GM10248 (cell line): ENCODE measurements at regions not wholly inside any gene's neighbourhood (a gene's known extent, or its start where the extent isn't known, plus 50 kb on each side); places are given as distances from the start of the nearest gene placed in this dataset.

ENCODE experiments used
- CTCF ChIA-PET: fragments of 300-600 bp; sonication (Branson Sonifier 250); formaldehyde crosslinking; extraction: SDS; loops from one replicate; lab custom pipeline; 2021; ENCODE audit warnings: antibody characterized with exemption; lab: Yijun Ruan, JAX
- POLR2A ChIA-PET: fragments of 350-650 bp; sonication (Branson Sonifier 250); formaldehyde crosslinking; extraction: SDS; loops from one replicate; lab custom pipeline; 2020; ENCODE audit warnings: antibody characterized with exemption; lab: Yijun Ruan, JAX
- DNase-seq: peaks from one replicate; pipeline ENCODE4 v3.0.0; 2012; ENCODE audit errors: extremely low spot score
- TF ChIP-seq, protein P1 (sequence below): IDR thresholded peaks from 2 replicates; pipeline ENCODE4 v1.5.1; 2012; ENCODE audit warnings: mild to moderate bottlenecking, low read depth; ENCODE audit errors: extremely low read depth, missing control alignments, control extremely low read depth

DNA sequence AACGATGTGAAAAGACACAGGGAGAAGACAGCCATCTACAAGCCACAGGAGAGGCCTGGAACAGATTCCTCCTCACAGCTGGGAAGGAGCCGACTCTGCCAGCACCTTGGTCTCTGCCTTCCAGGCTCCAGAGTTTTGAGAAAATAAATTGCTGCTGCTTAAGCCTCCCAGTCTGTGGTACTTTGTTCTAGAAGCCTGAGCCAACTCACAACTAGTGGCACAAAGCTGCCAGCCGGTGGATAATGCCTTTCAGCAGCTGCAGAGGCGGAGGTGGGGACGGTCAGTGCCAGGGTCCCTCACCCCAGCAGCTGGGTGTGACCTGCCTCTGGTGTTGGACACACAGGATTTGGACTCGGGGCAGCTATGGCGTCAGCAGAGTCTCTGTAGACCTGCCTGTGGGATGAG, 255.4 kb upstream of the PITRM1 start:
- ChIA-PET POLR2A (no interaction called here), CTCF (no interaction called here)

DNA sequence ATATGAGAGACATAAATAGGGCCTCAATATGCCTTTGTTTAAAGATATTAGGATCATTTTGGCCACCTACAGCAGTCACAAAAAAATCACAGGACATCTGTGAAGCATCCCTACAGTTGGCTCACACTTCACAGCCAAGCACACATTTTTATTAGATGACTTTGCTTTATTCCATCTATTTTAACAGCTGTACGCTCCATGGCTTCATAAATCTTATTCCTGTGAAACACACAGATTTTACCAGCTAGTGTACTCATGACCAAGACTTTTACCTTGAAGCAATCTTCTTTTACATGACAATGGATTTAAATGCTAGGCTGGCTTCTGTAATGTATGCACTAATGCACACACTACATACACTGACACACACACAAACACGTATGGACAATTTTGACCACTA, 254.8 kb upstream of the PITRM1 start:
- POLR2A ChIA-PET, result no interaction called here
- TF ChIP-seq, protein P1, sequence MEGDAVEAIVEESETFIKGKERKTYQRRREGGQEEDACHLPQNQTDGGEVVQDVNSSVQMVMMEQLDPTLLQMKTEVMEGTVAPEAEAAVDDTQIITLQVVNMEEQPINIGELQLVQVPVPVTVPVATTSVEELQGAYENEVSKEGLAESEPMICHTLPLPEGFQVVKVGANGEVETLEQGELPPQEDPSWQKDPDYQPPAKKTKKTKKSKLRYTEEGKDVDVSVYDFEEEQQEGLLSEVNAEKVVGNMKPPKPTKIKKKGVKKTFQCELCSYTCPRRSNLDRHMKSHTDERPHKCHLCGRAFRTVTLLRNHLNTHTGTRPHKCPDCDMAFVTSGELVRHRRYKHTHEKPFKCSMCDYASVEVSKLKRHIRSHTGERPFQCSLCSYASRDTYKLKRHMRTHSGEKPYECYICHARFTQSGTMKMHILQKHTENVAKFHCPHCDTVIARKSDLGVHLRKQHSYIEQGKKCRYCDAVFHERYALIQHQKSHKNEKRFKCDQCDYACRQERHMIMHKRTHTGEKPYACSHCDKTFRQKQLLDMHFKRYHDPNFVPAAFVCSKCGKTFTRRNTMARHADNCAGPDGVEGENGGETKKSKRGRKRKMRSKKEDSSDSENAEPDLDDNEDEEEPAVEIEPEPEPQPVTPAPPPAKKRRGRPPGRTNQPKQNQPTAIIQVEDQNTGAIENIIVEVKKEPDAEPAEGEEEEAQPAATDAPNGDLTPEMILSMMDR, result no peak
- DNase-seq, result no peak
- CTCF ChIA-PET, result no interaction called here

More for the DNA sequence above, 255.4 kb upstream of the PITRM1 start:
- no peak for DNase-seq
- TF ChIP-seq, protein P1, result no peak

DNA sequence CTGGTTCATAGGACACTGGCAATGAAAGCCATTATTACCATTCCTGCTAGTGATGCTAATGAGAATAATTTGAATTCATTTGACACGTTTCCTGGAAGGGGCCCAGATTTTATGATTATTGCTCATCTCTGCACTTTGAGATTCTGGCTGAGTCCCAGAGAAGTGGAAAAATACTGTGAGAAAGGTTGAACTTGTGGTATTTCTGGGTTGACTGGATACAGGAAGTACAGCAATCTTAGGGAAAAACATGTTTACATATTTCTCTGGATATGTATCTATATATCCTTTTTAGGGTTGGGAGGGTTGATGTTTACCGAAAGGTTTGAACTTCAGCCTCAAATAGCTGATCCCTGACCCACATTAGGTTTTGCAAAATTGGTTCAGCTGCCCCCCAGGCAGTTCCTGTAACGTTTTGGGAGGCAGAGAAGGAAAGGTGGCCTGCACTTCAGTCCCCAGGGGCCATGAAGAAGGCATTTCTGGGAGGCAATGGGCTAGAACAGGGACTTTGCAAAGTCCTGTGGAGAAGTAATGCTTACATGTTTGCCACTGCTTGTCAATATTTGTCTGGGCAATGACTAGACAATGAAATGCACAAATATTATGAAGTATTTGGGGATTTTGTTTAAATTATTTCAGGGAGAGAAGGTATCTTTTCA, 253.7 kb upstream of the PITRM1 start:
- ChIA-PET POLR2A (no interaction called here), CTCF (no interaction called here)
- no peak for DNase-seq
- TF ChIP-seq, protein P1, result no peak

DNA sequence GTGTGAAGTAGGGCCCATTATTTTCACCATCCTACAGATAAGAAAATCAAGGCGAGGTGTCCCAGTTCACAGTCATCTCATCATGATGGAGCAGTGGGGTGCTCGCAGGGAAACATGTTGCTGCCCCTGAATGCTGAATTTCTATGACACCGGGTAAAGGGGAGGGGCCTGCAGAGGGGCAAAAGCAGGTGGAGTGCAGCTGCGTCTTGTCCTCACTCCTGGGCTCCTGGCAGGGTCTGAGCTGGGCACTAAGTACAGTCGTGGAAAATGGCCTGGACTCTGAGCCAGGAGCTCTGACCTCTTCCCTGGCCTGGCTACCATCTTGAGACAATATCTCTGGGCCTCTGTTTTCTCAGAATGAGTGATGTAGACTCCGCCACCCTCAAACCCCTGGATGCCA, 253.1 kb upstream of the PITRM1 start:
- ChIA-PET POLR2A (no interaction called here), CTCF (no interaction called here)
- no peak for DNase-seq
- TF ChIP-seq, protein P1, result no peak

DNA sequence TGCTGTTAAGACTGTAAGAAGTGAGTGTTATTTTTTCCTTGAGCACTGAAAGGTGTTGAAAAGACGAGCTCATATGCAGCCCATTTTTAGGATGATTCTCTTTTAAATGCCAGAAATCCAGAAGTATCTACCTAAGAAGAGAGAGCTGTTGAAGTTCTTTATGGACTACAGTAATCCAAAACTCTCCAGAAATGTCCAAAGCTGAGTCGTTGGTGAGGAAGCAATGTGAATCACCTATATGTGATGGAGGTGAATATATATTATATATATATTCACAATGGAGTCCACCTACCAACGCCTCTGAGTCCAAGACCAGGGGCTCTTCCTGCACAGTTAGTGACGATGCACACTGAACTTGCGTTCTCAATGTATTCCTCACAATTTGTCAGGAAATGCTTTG, 252.7 kb upstream of the PITRM1 start:
- DNase-seq, result no peak
- CTCF ChIA-PET, result no interaction called here
- POLR2A ChIA-PET, result no interaction called here
- TF ChIP-seq, protein P1, result no peak

DNA sequence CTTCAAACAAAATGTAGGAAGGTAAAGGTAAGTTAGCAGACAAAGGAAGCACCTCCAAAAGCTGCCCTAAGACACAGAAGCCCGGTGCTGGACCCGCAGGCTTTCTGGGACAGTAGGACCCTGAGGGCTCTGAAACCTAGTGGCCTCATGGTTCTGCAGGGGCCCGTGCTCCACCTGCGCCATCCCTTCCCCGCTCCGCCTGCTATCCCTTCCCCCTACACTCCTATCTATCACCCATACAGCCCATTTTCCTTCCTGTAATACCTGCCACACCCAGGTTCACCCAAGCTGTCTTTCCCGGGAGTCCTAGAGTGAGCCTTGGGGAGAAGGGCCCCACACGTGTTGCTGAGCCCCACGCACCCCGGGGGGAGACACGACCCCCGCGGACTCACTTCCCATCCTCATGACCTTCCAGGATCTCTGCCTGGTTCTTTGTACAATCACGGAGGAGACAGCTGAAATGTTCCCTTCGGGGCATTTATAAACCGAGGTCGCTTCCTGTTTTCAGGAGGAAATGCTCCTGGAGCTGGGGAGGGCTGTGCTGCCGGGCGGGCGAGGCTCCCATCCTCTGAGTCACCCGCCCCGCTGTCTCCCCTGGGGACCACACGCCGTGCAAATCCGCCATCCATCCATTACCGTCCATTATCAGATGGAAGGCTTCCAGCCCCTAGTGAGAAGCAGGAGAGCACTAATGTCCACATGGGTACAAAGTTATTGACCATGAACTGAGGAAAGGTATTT, 251.7 kb upstream of the PITRM1 start:
- ChIA-PET POLR2A (no interaction called here), CTCF (interaction anchor here (0.8 kb wide), 1 partner anchor 8 kb away, joined by 3 read pairs; no protein-coding TSS in a partner anchor)
- DNase-seq, result no peak
- TF ChIP-seq, protein P1, result no peak
